ENCODE measurements at regions not wholly inside any gene's neighbourhood (a gene's known extent, or its start where the extent isn't known, plus 50 kb on each side); places are given as distances from the start of the nearest gene placed in this dataset.

DNA sequence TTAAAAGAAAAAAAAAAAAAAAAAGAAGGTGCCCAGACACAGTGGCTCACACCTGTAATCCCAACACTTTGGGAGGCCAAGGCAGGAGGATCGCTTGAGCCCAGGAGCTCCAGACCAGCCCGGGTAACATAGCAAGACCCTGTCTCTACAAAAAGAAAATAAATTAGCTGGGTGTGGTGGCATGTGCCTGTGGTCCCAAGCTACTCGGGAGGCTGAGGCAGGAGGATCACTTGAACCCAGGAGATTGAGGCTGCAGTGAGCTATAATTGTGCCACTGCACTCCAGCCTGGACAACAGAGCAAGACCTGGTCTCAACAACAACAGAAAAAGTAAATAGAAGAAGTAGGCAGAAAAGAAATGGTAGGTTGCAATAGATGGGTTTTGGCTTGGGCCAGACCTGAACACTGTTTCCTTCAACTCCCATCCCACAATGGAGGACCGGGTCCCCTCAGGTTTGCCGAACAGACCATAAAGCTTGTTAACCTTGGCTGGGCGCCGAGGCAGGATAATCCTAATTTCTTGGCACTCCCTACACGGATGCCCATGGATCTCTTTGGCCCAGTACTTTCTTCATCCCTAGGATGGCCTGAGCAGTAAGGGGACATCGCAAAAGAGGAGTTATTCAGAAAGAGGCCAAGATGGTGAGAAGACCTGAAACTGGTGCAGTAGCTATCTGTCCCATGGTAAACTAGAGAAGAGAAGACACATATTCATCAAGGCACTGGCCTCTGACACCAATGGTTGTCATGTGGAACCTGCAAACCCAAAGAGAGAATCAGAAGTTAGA lies 165.5 kb upstream of the CCND2 start:
- TF ChIP-seq, protein P1, sequence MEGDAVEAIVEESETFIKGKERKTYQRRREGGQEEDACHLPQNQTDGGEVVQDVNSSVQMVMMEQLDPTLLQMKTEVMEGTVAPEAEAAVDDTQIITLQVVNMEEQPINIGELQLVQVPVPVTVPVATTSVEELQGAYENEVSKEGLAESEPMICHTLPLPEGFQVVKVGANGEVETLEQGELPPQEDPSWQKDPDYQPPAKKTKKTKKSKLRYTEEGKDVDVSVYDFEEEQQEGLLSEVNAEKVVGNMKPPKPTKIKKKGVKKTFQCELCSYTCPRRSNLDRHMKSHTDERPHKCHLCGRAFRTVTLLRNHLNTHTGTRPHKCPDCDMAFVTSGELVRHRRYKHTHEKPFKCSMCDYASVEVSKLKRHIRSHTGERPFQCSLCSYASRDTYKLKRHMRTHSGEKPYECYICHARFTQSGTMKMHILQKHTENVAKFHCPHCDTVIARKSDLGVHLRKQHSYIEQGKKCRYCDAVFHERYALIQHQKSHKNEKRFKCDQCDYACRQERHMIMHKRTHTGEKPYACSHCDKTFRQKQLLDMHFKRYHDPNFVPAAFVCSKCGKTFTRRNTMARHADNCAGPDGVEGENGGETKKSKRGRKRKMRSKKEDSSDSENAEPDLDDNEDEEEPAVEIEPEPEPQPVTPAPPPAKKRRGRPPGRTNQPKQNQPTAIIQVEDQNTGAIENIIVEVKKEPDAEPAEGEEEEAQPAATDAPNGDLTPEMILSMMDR (IDR thresholded peaks at IDR 0.05): no peak
- no peak for TF ChIP-seq POLR2AphosphoS5 (IDR thresholded peaks at IDR 0.05)

Measured in breast epithelium (tissue), 3 donors.